EH (cell line): ENCODE measurements at regions not wholly inside any gene's neighbourhood (a gene's known extent, or its start where the extent isn't known, plus 50 kb on each side); places are given as distances from the start of the nearest gene placed in this dataset.
A peak's percentile ranks its signal among the peaks of the same experiment; 100 is the strongest.

Source experiments
- DNase-seq: peaks from one replicate; pipeline ENCODE4 v3.0.0-alpha.2; 2015; ENCODE audit warnings: low read depth

- DNase-seq, result no peak
Observed at GRCh38 chr9:107994648-107995047, 505.1 kb upstream of the KLF4 start.

GRCh38 chr9:107992271-107992670, 502.7 kb upstream of the KLF4 start:
- no peak for DNase-seq

GRCh38 chr9:107991581-107991980, 502.0 kb upstream of the KLF4 start:
- DNase-seq, result no peak

GRCh38 chr9:107989544-107989943, 500.0 kb upstream of the KLF4 start:
- peak; percentile 9 for DNase-seq

GRCh38 chr9:107989099-107989498, 499.5 kb upstream of the KLF4 start:
- no peak for DNase-seq

GRCh38 chr9:107984956-107985355, 495.4 kb upstream of the KLF4 start:
- DNase-seq, result no peak

GRCh38 chr9:107983762-107984161, 494.2 kb upstream of the KLF4 start:
- DNase-seq, result no peak

GRCh38 chr9:107983181-107983603, 493.6 kb upstream of the KLF4 start:
- peak; percentile 53 for DNase-seq

GRCh38 chr9:107982745-107983144, 493.2 kb upstream of the KLF4 start:
- DNase-seq, result no peak

- DNase-seq, result no peak
Observed at GRCh38 chr9:107982001-107982400, 492.4 kb upstream of the KLF4 start.

GRCh38 chr9:107980984-107981383, 491.4 kb upstream of the KLF4 start:
- DNase-seq, result no peak

- no peak for DNase-seq
Observed at GRCh38 chr9:107976767-107977166, 487.2 kb upstream of the KLF4 start.

GRCh38 chr9:107975426-107976010, 485.9 kb upstream of the KLF4 start:
- no peak for DNase-seq

GRCh38 chr9:107973451-107973850, 483.9 kb upstream of the KLF4 start:
- no peak for DNase-seq

GRCh38 chr9:107972346-107972745, 482.8 kb upstream of the KLF4 start:
- DNase-seq, result no peak

GRCh38 chr9:107971241-107971640, 481.7 kb upstream of the KLF4 start:
- no peak for DNase-seq

- DNase-seq, result no peak
Observed at GRCh38 chr9:107970726-107971125, 481.2 kb upstream of the KLF4 start.

- DNase-seq, result no peak
Observed at GRCh38 chr9:107969727-107970126, 480.2 kb upstream of the KLF4 start.

GRCh38 chr9:107969141-107969540, 479.6 kb upstream of the KLF4 start:
- no peak for DNase-seq

GRCh38 chr9:107963246-107963645, 473.7 kb upstream of the KLF4 start:
- DNase-seq, result no peak

- no peak for DNase-seq
Observed at GRCh38 chr9:107960916-107961315, 471.3 kb upstream of the KLF4 start.

- DNase-seq, result no peak
Observed at GRCh38 chr9:107954312-107954711, 464.7 kb upstream of the KLF4 start.

GRCh38 chr9:107953556-107954125, 464.1 kb upstream of the KLF4 start:
- DNase-seq, result no peak

- no peak for DNase-seq
Observed at GRCh38 chr9:107952773-107953172, 463.2 kb upstream of the KLF4 start.
